ENCODE measurements at regions not wholly inside any gene's neighbourhood (a gene's known extent, or its start where the extent isn't known, plus 50 kb on each side); places are given as distances from the start of the nearest gene placed in this dataset.

GRCh38 chr1:56213068-56213467 lies 366.3 kb downstream of the PLPP3 start:
- no peaks in the 10 kb centered on the region for H3K36me3 ChIP-seq
- DNase-seq, result no peak
- intact Hi-C loops (cut with DNase I), result no loop called here
- H3K9me3 ChIP-seq, result no peaks in the 10 kb centered on the region
- no peak overlapping the region for H3K4me3 ChIP-seq
- H3K27ac ChIP-seq, result no peak overlapping the region
- TF ChIP-seq CTCF (IDR thresholded peaks at IDR 0.05), result no peak
- no peak for TF ChIP-seq POLR2A (IDR thresholded peaks at IDR 0.05)
- no peak for TF ChIP-seq EP300 (IDR thresholded peaks at IDR 0.05)
- H3K27me3 ChIP-seq, result no peaks in the 10 kb centered on the region
- H3K4me1 ChIP-seq (ENCODE audit: insufficient read depth), result no peaks in the 10 kb centered on the region

- Histone ChIP-seq H3K27ac (no peak overlapping the region), H3K4me3 (no peak overlapping the region), H3K27me3 (no peaks in the 10 kb centered on the region), H3K36me3 (no peaks in the 10 kb centered on the region), H3K9me3 (peaks cover 0 to 4% of the 10 kb centered on the region in 2 donors), H3K4me1 (ENCODE audit: insufficient read depth) (no peaks in the 10 kb centered on the region)
- TF ChIP-seq CTCF (IDR thresholded peaks at IDR 0.05), result no peak
- TF ChIP-seq POLR2A (IDR thresholded peaks at IDR 0.05), result no peak
- TF ChIP-seq EP300 (IDR thresholded peaks at IDR 0.05), result no peak
- 90 to 98% (median 95%) methylated on average over 2 of the region's 2 CpGs for WGBS, 3 donors
- intact Hi-C loops (cut with DNase I), result no loop called here
- no peak for DNase-seq
Observed at GRCh38 chr1:56212143-56212542, 367.2 kb downstream of the PLPP3 start.

GRCh38 chr1:56206391-56206790 lies 373.0 kb downstream of the PLPP3 start:
- WGBS, 3 donors, result 90 to 96% (median 93%) methylated on average over 2 of the region's 2 CpGs

GRCh38 chr1:56204206-56204605 lies 375.2 kb downstream of the PLPP3 start:
- TF ChIP-seq POLR2A (IDR thresholded peaks at IDR 0.05), result no peak
- no peak for TF ChIP-seq CTCF (IDR thresholded peaks at IDR 0.05)
- TF ChIP-seq EP300 (IDR thresholded peaks at IDR 0.05), result no peak
- Histone ChIP-seq H3K27ac (no peak overlapping the region), H3K36me3 (no peaks in the 10 kb centered on the region), H3K4me3 (no peak overlapping the region), H3K4me1 (ENCODE audit: insufficient read depth) (peaks cover 2% of the 10 kb centered on the region), H3K27me3 (no peaks in the 10 kb centered on the region), H3K9me3 (peaks cover 5 to 16% of the 10 kb centered on the region in 2 donors)
- 93 to 97% (median 95%) methylated on average over 1 of the region's 1 CpG for WGBS, 3 donors
- intact Hi-C loops (cut with DNase I), result no loop called here
- no peak for DNase-seq

More at GRCh38 chr1:56206391-56206790, 373.0 kb downstream of the PLPP3 start:
- Histone ChIP-seq H3K4me3 (no peak overlapping the region), H3K36me3 (no peaks in the 10 kb centered on the region), H3K9me3 (peaks cover 5 to 16% of the 10 kb centered on the region in 2 donors), H3K27me3 (no peaks in the 10 kb centered on the region), H3K27ac (no peak overlapping the region), H3K4me1 (ENCODE audit: insufficient read depth) (peaks cover 2% of the 10 kb centered on the region)
- no peak for DNase-seq
- intact Hi-C loops (cut with DNase I), result no loop called here
- no peak for TF ChIP-seq POLR2A (IDR thresholded peaks at IDR 0.05)
- no peak for TF ChIP-seq CTCF (IDR thresholded peaks at IDR 0.05)
- no peak for TF ChIP-seq EP300 (IDR thresholded peaks at IDR 0.05)

Data from ovary (tissue), 7 donors.